H9 (cell line): ENCODE measurements at regions not wholly inside any gene's neighbourhood (a gene's known extent, or its start where the extent isn't known, plus 50 kb on each side); places are given as distances from the start of the nearest gene placed in this dataset.

ENCODE experiments used
- DNase-seq: peaks from one replicate; pipeline ENCODE4 v3.0.0-alpha.2; 2017
- H2AFZ ChIP-seq: one replicate; pipeline ENCODE4 v1.6.1; 2013; ENCODE audit warnings: mild to moderate bottlenecking, low read length, control low read depth, moderate library complexity
- H2AK5ac ChIP-seq: 2 replicates; pipeline ENCODE4 v1.6.1; 2013; ENCODE audit warnings: low read length, control low read depth, mixed read lengths; ENCODE audit not compliant: insufficient read length
- H2BK120ac ChIP-seq: one replicate; pipeline ENCODE4 v1.6.1; 2013; ENCODE audit warnings: low read depth, mild to moderate bottlenecking, low read length, control low read depth, inconsistent platforms; ENCODE audit not compliant: poor library complexity, severe bottlenecking
- H2BK12ac ChIP-seq: 2 replicates; pipeline ENCODE4 v1.6.1; 2013; ENCODE audit warnings: low read length, control low read depth, mixed read lengths, low read depth; ENCODE audit not compliant: insufficient read length
- H2BK15ac ChIP-seq: 2 replicates; pipeline ENCODE4 v1.6.1; 2013; ENCODE audit warnings: low read depth, low read length, control low read depth
- H2BK20ac ChIP-seq: one replicate; pipeline ENCODE4 v1.6.1; 2013; ENCODE audit warnings: low read depth, mild to moderate bottlenecking, low read length, control low read depth, inconsistent platforms; ENCODE audit not compliant: poor library complexity, severe bottlenecking
- H2BK5ac ChIP-seq: 2 replicates; pipeline ENCODE4 v1.6.1; 2013; ENCODE audit warnings: low read length, control low read depth, mixed read lengths; ENCODE audit not compliant: insufficient read length
- H3K14ac ChIP-seq: 2 replicates; pipeline ENCODE4 v1.6.1; 2013; ENCODE audit warnings: low read length, control low read depth; ENCODE audit not compliant: insufficient read depth
- H3K18ac ChIP-seq: 2 replicates; pipeline ENCODE4 v1.6.1; 2013; ENCODE audit warnings: low read depth, mild to moderate bottlenecking, mixed read lengths, low read length, control low read depth; ENCODE audit not compliant: insufficient read length
- H3K23ac ChIP-seq: 2 replicates; pipeline ENCODE4 v1.6.1; 2013; ENCODE audit warnings: low read length, control low read depth, mixed read lengths, low read depth; ENCODE audit not compliant: insufficient read length
- H3K23me2 ChIP-seq: 2 replicates; pipeline ENCODE4 v1.6.1; 2013; ENCODE audit warnings: low read depth, mild to moderate bottlenecking, mixed read lengths, low read length, control low read depth; ENCODE audit not compliant: insufficient read length, poor library complexity, severe bottlenecking
- H3K27ac ChIP-seq: 2 replicates; pipeline ENCODE4 v1.5.1; 2013; ENCODE audit warnings: low read length, control low read depth, mixed read lengths, low read depth; ENCODE audit not compliant: insufficient read length
- H3K27me3 ChIP-seq: 2 replicates; pipeline ENCODE4 v1.6.1; 2013; ENCODE audit warnings: low read length, control low read depth, inconsistent platforms; ENCODE audit not compliant: insufficient read depth
- H3K4ac ChIP-seq: 2 replicates; pipeline ENCODE4 v1.6.1; 2013; ENCODE audit warnings: low read depth, mild to moderate bottlenecking, control low read depth, inconsistent platforms, low read length, moderate library complexity
- H3K4me1 ChIP-seq: 2 replicates; pipeline ENCODE4 v1.6.1; 2013; ENCODE audit warnings: low read length, control low read depth, inconsistent platforms; ENCODE audit not compliant: insufficient read depth
- H3K4me2 ChIP-seq: 2 replicates; pipeline ENCODE4 v1.6.1; 2013; ENCODE audit warnings: low read length, control low read depth, mixed read lengths; ENCODE audit not compliant: insufficient read length, insufficient read depth
- H3K56ac ChIP-seq: 2 replicates; pipeline ENCODE4 v1.6.1; 2013; ENCODE audit warnings: low read depth, mild to moderate bottlenecking, mixed read lengths, low read length, control low read depth; ENCODE audit not compliant: insufficient read length
- H3K79me1 ChIP-seq: 2 replicates; pipeline ENCODE4 v1.6.1; 2013; ENCODE audit warnings: low read depth, mild to moderate bottlenecking, moderate library complexity, low read length, control low read depth, inconsistent platforms; ENCODE audit not compliant: insufficient read depth, poor library complexity, severe bottlenecking
- H3K79me2 ChIP-seq: 2 replicates; pipeline ENCODE4 v1.6.1; 2013; ENCODE audit warnings: low read length, control low read depth, inconsistent platforms; ENCODE audit not compliant: insufficient read depth
- H3K9ac ChIP-seq: 2 replicates; pipeline ENCODE4 v1.6.1; 2013; ENCODE audit warnings: low read length, control low read depth, mixed read lengths; ENCODE audit not compliant: insufficient read length; ENCODE audit errors: extremely low read depth
- H3K9me3 ChIP-seq: one replicate; pipeline ENCODE4 v1.6.1; 2013; ENCODE audit warnings: low read depth, low read length, inconsistent platforms; ENCODE audit not compliant: control insufficient read depth
- H3T11ph ChIP-seq: one replicate; pipeline ENCODE4 v1.6.1; 2013; ENCODE audit warnings: mild to moderate bottlenecking, low read length, control low read depth, inconsistent platforms
- H4K20me1 ChIP-seq: one replicate; pipeline ENCODE4 v1.6.1; 2013; ENCODE audit not compliant: control insufficient read depth, insufficient read length, insufficient read depth
- H4K5ac ChIP-seq: 2 replicates; pipeline ENCODE4 v1.6.1; 2013; ENCODE audit warnings: low read depth, mild to moderate bottlenecking, mixed read lengths, low read length, control low read depth; ENCODE audit not compliant: insufficient read length
- H4K8ac ChIP-seq: replicated peaks from 2 replicates; pipeline ENCODE4 v1.6.1; 2013; ENCODE audit warnings: low read length, control low read depth, mixed read lengths, low read depth; ENCODE audit not compliant: insufficient read length
- H4K91ac ChIP-seq: 2 replicates; pipeline ENCODE4 v1.6.1; 2013; ENCODE audit warnings: low read depth, mild to moderate bottlenecking, moderate library complexity, mixed read lengths, low read length, control low read depth; ENCODE audit not compliant: insufficient read length
- H3K27ac Mint-ChIP-seq, 3 experiments: 2 replicates in 2 of 3; 3 replicates in 1 of 3; pipeline ENCODE4 v1.8.0; 2020 to 2021; ENCODE audit warnings: mixed read lengths in 3 of 3, mild to moderate bottlenecking in 1 of 3, moderate library complexity in 1 of 3
- H3K27me3 Mint-ChIP-seq: 2 replicates; pipeline ENCODE4 v1.8.0; 2021; ENCODE audit warnings: low read depth, mild to moderate bottlenecking, moderate library complexity, mixed read lengths
- H3K36me3 Mint-ChIP-seq, 3 experiments: 2 replicates in 2 of 3; 3 replicates in 1 of 3; pipeline ENCODE4 v1.8.0; 2020 to 2021; ENCODE audit warnings: low read depth in 3 of 3, mixed read lengths in 3 of 3; ENCODE audit not compliant: insufficient read depth in 1 of 3
- H3K4me1 Mint-ChIP-seq, 2 experiments: 2 replicates each; pipeline ENCODE4 v1.8.0; 2020; ENCODE audit warnings: mixed read lengths in 2 of 2
- H3K4me3 Mint-ChIP-seq, 2 experiments: 2 replicates in 1 of 2; 3 replicates in 1 of 2; pipeline ENCODE4 v1.8.0; 2020 to 2021; ENCODE audit warnings: mild to moderate bottlenecking in 2 of 2, mixed read lengths in 2 of 2, moderate library complexity in 1 of 2
- H3K9me3 Mint-ChIP-seq, 2 experiments: 2 replicates in 1 of 2; 3 replicates in 1 of 2; pipeline ENCODE4 v1.8.0; 2020; ENCODE audit warnings: mild to moderate bottlenecking in 2 of 2, mixed read lengths in 2 of 2, moderate library complexity in 1 of 2
- CTCF ChIP-seq: fragments of 200-600 bp; sonication (generic); conservative IDR thresholded peaks from 3 replicates; pipeline ENCODE4 v1.8.0; 2021; ENCODE audit warnings: antibody characterized with exemption, mild to moderate bottlenecking
- WGBS: extraction: QIAGEN DNeasy Blood & Tissue Kit; methylation state at CpG from one replicate; pipeline ENCODE4 v1.1.7; 2013; ENCODE audit warnings: missing lambda C conversion rate, low lambda C conversion rate, mixed read lengths; ENCODE audit not compliant: insufficient read length; ENCODE audit errors: extremely low coverage; 5-methylcytosine and 5-hydroxymethylcytosine counted together

- no peak overlapping the region for H2BK5ac ChIP-seq
- H3K9ac ChIP-seq: no peak overlapping the region
- no peak overlapping the region for H4K8ac ChIP-seq
- H3K56ac ChIP-seq: no peak overlapping the region
- no peaks in the 10 kb centered on the region for H3K79me2 ChIP-seq
- H2BK20ac ChIP-seq: no peak overlapping the region
- H4K5ac ChIP-seq: no peak overlapping the region
- no peak overlapping the region for H3K14ac ChIP-seq
- H3K4me1 ChIP-seq: no peaks in the 10 kb centered on the region
- H3K27me3 ChIP-seq: no peaks in the 10 kb centered on the region
- H3K23me2 ChIP-seq: no peaks in the 10 kb centered on the region
- no peak overlapping the region for H2BK15ac ChIP-seq
- Mint-ChIP-seq H3K9me3 (no peaks in the 10 kb centered on the region), H3K27me3 (no peaks in the 10 kb centered on the region), H3K4me1 (no peaks in the 10 kb centered on the region), H3K36me3 (no peaks in the 10 kb centered on the region; a peak in 1 of 7 replicates), H3K27ac (no peak overlapping the region), H3K4me3 (no peak overlapping the region)
- H3K79me1 ChIP-seq: no peaks in the 10 kb centered on the region
- H3K18ac ChIP-seq: no peak overlapping the region
- H4K20me1 ChIP-seq: no peaks in the 10 kb centered on the region
- H4K91ac ChIP-seq: no peak overlapping the region
- no CpG with 5 or more reads among the region's 1 CpG for WGBS
- no peak overlapping the region for H3K4ac ChIP-seq
- DNase-seq: no peak
- no peak overlapping the region for H3K23ac ChIP-seq
- H2BK120ac ChIP-seq: no peak overlapping the region
- no peak for TF ChIP-seq CTCF
- no peak overlapping the region for H3K4me2 ChIP-seq
- no peaks in the 10 kb centered on the region for H3K9me3 ChIP-seq
- H3K27ac ChIP-seq: no peak overlapping the region
- no peak overlapping the region for H2BK12ac ChIP-seq
- no peak overlapping the region for H2AFZ ChIP-seq
- H3T11ph ChIP-seq: no peak overlapping the region
- no peak overlapping the region for H2AK5ac ChIP-seq
Measured at GRCh38 chr1:192880231-192880630, 71.4 kb downstream of the RGS2 start.
